GM23338 (cell line): ENCODE measurements at regions not wholly inside any gene's neighbourhood (a gene's known extent, or its start where the extent isn't known, plus 50 kb on each side); places are given as distances from the start of the nearest gene placed in this dataset.

Source experiments
- EZH2phosphoT487 ChIP-seq: fragments of 200-600 bp; sonication (generic); IDR thresholded peaks from one replicate; pipeline ENCODE4 v1.8.1; 2018; ENCODE audit warnings: antibody characterized with exemption; ENCODE audit not compliant: unreplicated experiment
- POLR2AphosphoS5 ChIP-seq: IDR thresholded peaks from 2 replicates; pipeline ENCODE4 v1.6.1; 2016; ENCODE audit warnings: antibody characterized with exemption, low read depth
- ZNF462 ChIP-seq: fragments of 250-450 bp; sonication (Bioruptor Pico); IDR thresholded peaks from 2 replicates; pipeline ENCODE4 v1.5.0; 2020; ENCODE audit warnings: mild to moderate bottlenecking, moderate library complexity

- TF ChIP-seq ZNF462 (CRISPR knock-in tag): no peak
- TF ChIP-seq EZH2phosphoT487: no peak
- TF ChIP-seq POLR2AphosphoS5: no peak
Measured at GRCh38 chr2:18639756-18640453, 50.5 kb upstream of the NT5C1B start (continued).
